IMR-90 (cell line): ENCODE measurements at regions not wholly inside any gene's neighbourhood (a gene's known extent, or its start where the extent isn't known, plus 50 kb on each side); places are given as distances from the start of the nearest gene placed in this dataset.

Experiments used
- BHLHE40 ChIP-seq: fragments of 150-350 bp; IDR thresholded peaks from 2 replicates; pipeline ENCODE4 v1.6.1; 2016; ENCODE audit warnings: mild to moderate bottlenecking, low read depth, low read length
- CEBPB ChIP-seq: IDR thresholded peaks from 2 replicates; pipeline ENCODE4 v1.6.1; 2012; ENCODE audit warnings: low read depth, low read length, improper control_type of control experiment
- FOS ChIP-seq: fragments of 150-350 bp; IDR thresholded peaks from 2 replicates; pipeline ENCODE4 v1.6.1; 2016; ENCODE audit warnings: low read depth, low read length
- MAFK ChIP-seq: IDR thresholded peaks from 2 replicates; pipeline ENCODE4 v1.6.1; 2012; ENCODE audit warnings: low read depth, low read length, improper control_type of control experiment
- MAZ ChIP-seq: IDR thresholded peaks from 2 replicates; pipeline ENCODE4 v1.6.1; 2012; ENCODE audit warnings: low read depth, mild to moderate bottlenecking, low read length, improper control_type of control experiment, moderate library complexity, borderline replicate concordance
- NFE2L2 ChIP-seq: fragments of 150-350 bp; IDR thresholded peaks from 2 replicates; pipeline ENCODE4 v1.6.1; 2016; ENCODE audit warnings: low read depth, mild to moderate bottlenecking, low read length
- POLR2A ChIP-seq: IDR thresholded peaks from 2 replicates; pipeline ENCODE4 v1.6.1; 2012; ENCODE audit warnings: mild to moderate bottlenecking, low read depth, low read length
- RAD21 ChIP-seq: IDR thresholded peaks from 2 replicates; pipeline ENCODE4 v1.6.1; 2012; ENCODE audit warnings: low read length, improper control_type of control experiment
- RCOR1 ChIP-seq: IDR thresholded peaks from 2 replicates; pipeline ENCODE4 v1.6.1; 2012; ENCODE audit warnings: mild to moderate bottlenecking, low read length, improper control_type of control experiment; ENCODE audit not compliant: insufficient replicate concordance
- SMC3 ChIP-seq: fragments of 150-350 bp; IDR thresholded peaks from 2 replicates; pipeline ENCODE4 v1.6.1; 2016; ENCODE audit warnings: low read depth, mild to moderate bottlenecking, antibody characterized with exemption, low read length, moderate library complexity
- TF ChIP-seq, protein P1 (sequence below): conservative IDR thresholded peaks from 2 replicates; pipeline ENCODE4 v1.5.1; 2012; ENCODE audit warnings: mild to moderate bottlenecking, low read depth, low read length, improper control_type of control experiment

- TF ChIP-seq, protein P1, sequence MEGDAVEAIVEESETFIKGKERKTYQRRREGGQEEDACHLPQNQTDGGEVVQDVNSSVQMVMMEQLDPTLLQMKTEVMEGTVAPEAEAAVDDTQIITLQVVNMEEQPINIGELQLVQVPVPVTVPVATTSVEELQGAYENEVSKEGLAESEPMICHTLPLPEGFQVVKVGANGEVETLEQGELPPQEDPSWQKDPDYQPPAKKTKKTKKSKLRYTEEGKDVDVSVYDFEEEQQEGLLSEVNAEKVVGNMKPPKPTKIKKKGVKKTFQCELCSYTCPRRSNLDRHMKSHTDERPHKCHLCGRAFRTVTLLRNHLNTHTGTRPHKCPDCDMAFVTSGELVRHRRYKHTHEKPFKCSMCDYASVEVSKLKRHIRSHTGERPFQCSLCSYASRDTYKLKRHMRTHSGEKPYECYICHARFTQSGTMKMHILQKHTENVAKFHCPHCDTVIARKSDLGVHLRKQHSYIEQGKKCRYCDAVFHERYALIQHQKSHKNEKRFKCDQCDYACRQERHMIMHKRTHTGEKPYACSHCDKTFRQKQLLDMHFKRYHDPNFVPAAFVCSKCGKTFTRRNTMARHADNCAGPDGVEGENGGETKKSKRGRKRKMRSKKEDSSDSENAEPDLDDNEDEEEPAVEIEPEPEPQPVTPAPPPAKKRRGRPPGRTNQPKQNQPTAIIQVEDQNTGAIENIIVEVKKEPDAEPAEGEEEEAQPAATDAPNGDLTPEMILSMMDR: no peak
- no peak for TF ChIP-seq POLR2A
- TF ChIP-seq RAD21: no peak
- no peak for TF ChIP-seq CEBPB
- no peak for TF ChIP-seq BHLHE40
- TF ChIP-seq MAFK: no peak
- no peak for TF ChIP-seq SMC3
- no peak for TF ChIP-seq MAZ
- TF ChIP-seq FOS: no peak
- TF ChIP-seq RCOR1: no peak
- TF ChIP-seq NFE2L2: no peak
Observed at GRCh38 chr13:55366676-55367075, 1774.0 kb upstream of the PRR20A start.
